OCI-LY3 (cell line): ENCODE measurements at regions not wholly inside any gene's neighbourhood (a gene's known extent, or its start where the extent isn't known, plus 50 kb on each side); places are given as distances from the start of the nearest gene placed in this dataset.

ENCODE experiments used
- H2AFZ ChIP-seq: fragments of 200-600, 300-600 bp; shearing (Covaris generic); 2 replicates; pipeline ENCODE4 v1.6.0; 2014; ENCODE audit warnings: antibody characterized with exemption, low read depth, low read length
- H3K27ac ChIP-seq: fragments of 200-600, 300-600 bp; sonication (generic); 2 replicates; pipeline ENCODE4 v1.5.1; 2014; ENCODE audit warnings: mild to moderate bottlenecking, low read length, moderate library complexity, mixed read lengths
- H3K27me3 ChIP-seq: fragments of 200-600, 300-600 bp; sonication (generic); 2 replicates; pipeline ENCODE4 v1.6.1; 2014; ENCODE audit warnings: low read depth, low read length, mixed read lengths
- H3K36me3 ChIP-seq: fragments of 200-600, 300-600 bp; sonication (generic); replicated peaks from 2 replicates; pipeline ENCODE3; 2014; ENCODE audit warnings: low read depth, low read length, mixed read lengths
- H3K4me1 ChIP-seq: fragments of 300-600, 200-600 bp; sonication (generic); 2 replicates; pipeline ENCODE4 v1.6.1; 2014; ENCODE audit warnings: low read length, mixed read lengths
- H3K4me2 ChIP-seq: fragments of 200-600, 300-600 bp; sonication (generic); 2 replicates; pipeline ENCODE4 v1.6.1; 2014; ENCODE audit warnings: low read length, mixed read lengths
- H3K4me3 ChIP-seq: fragments of 300-600, 200-600 bp; sonication (generic); 2 replicates; pipeline ENCODE4 v1.5.1; 2014; ENCODE audit warnings: antibody characterized with exemption, mild to moderate bottlenecking, low read length, moderate library complexity
- H3K79me2 ChIP-seq: fragments of 300-600, 200-600 bp; shearing (Covaris generic); 2 replicates; pipeline ENCODE4 v1.6.1; 2014; ENCODE audit warnings: mild to moderate bottlenecking, low read length, mixed read lengths
- H3K9ac ChIP-seq: fragments of 300-600, 200-600 bp; shearing (Covaris generic); 2 replicates; pipeline ENCODE4 v1.6.0; 2014; ENCODE audit warnings: mild to moderate bottlenecking, low read length, moderate library complexity
- H3K9me3 ChIP-seq: fragments of 200-600, 300-600 bp; shearing (Covaris generic); 2 replicates; pipeline ENCODE4 v1.6.1; 2014; ENCODE audit warnings: low read length, mixed read lengths; ENCODE audit not compliant: insufficient read depth
- H4K20me1 ChIP-seq: fragments of 200-600, 300-600 bp; sonication (generic); 2 replicates; pipeline ENCODE4 v1.6.1; 2016; ENCODE audit warnings: low read length, mixed read lengths; ENCODE audit not compliant: insufficient read depth
- CTCF ChIP-seq: fragments of 200-600, 300-600 bp; sonication (generic); IDR thresholded peaks from 2 replicates; pipeline ENCODE4 v1.5.1; 2014; ENCODE audit warnings: antibody characterized with exemption, low read length, low read depth
- EZH2phosphoT487 ChIP-seq: fragments of 200-600 bp; shearing (Covaris generic); IDR thresholded peaks from 2 replicates; pipeline ENCODE4 v1.6.1; 2018; ENCODE audit warnings: antibody characterized with exemption, mixed run types, low read depth

- no peaks in the 10 kb centered on the region for H3K4me1 ChIP-seq
- TF ChIP-seq EZH2phosphoT487 = no peak
- no peak for TF ChIP-seq CTCF
These were observed 170.3 kb downstream of the TBX22 start for GRCh38 chrX:80184854-80185253.

GRCh38 chrX:80206647-80207046 lies 192.1 kb downstream of the TBX22 start:
- Histone ChIP-seq H3K4me2 (no peak overlapping the region), H3K9ac (no peak overlapping the region), H3K4me1 (no peaks in the 10 kb centered on the region), H3K4me3 (no peak overlapping the region), H3K9me3 (no peaks in the 10 kb centered on the region), H2AFZ (no peak overlapping the region), H4K20me1 (no peaks in the 10 kb centered on the region), H3K79me2 (no peaks in the 10 kb centered on the region), H3K36me3 (no peaks in the 10 kb centered on the region), H3K27me3 (no peaks in the 10 kb centered on the region), H3K27ac (no peak overlapping the region)
- TF ChIP-seq EZH2phosphoT487 = no peak
- no peak for TF ChIP-seq CTCF

More at GRCh38 chrX:80184854-80185253, 170.3 kb downstream of the TBX22 start:
- no peaks in the 10 kb centered on the region for H3K79me2 ChIP-seq
- no peak overlapping the region for H2AFZ ChIP-seq
- H3K9ac ChIP-seq = no peak overlapping the region
- H3K9me3 ChIP-seq = no peaks in the 10 kb centered on the region
- H3K27me3 ChIP-seq = no peaks in the 10 kb centered on the region
- no peaks in the 10 kb centered on the region for H3K36me3 ChIP-seq
- no peak overlapping the region for H3K27ac ChIP-seq
- H4K20me1 ChIP-seq = no peaks in the 10 kb centered on the region
- H3K4me2 ChIP-seq = no peak overlapping the region
- H3K4me3 ChIP-seq = no peak overlapping the region

- Histone ChIP-seq H3K4me1 (no peaks in the 10 kb centered on the region), H3K9ac (no peak overlapping the region), H3K79me2 (no peaks in the 10 kb centered on the region), H2AFZ (no peak overlapping the region), H4K20me1 (no peaks in the 10 kb centered on the region), H3K4me2 (no peak overlapping the region), H3K27me3 (no peaks in the 10 kb centered on the region), H3K36me3 (no peaks in the 10 kb centered on the region), H3K9me3 (no peaks in the 10 kb centered on the region), H3K4me3 (no peak overlapping the region), H3K27ac (no peak overlapping the region)
- no peak for TF ChIP-seq CTCF
- no peak for TF ChIP-seq EZH2phosphoT487
These were observed 192.8 kb downstream of the TBX22 start for GRCh38 chrX:80207327-80207726.

GRCh38 chrX:80216086-80216485 lies 201.5 kb downstream of the TBX22 start:
- Histone ChIP-seq H2AFZ (no peak overlapping the region), H3K4me2 (no peak overlapping the region), H3K79me2 (no peaks in the 10 kb centered on the region)

More at GRCh38 chrX:80216086-80216485, 201.5 kb downstream of the TBX22 start:
- Histone ChIP-seq H4K20me1 (no peaks in the 10 kb centered on the region), H3K9me3 (no peaks in the 10 kb centered on the region), H3K27me3 (no peaks in the 10 kb centered on the region), H3K36me3 (no peaks in the 10 kb centered on the region), H3K4me3 (no peak overlapping the region), H3K9ac (no peak overlapping the region), H3K27ac (no peak overlapping the region), H3K4me1 (no peaks in the 10 kb centered on the region)
- no peak for TF ChIP-seq CTCF
- TF ChIP-seq EZH2phosphoT487 = no peak
